EL (cell line): ENCODE measurements at regions not wholly inside any gene's neighbourhood (a gene's known extent, or its start where the extent isn't known, plus 50 kb on each side); places are given as distances from the start of the nearest gene placed in this dataset.

Experiments
- DNase-seq: peaks from one replicate; pipeline ENCODE4 v3.0.0-alpha.2; 2016

DNA sequence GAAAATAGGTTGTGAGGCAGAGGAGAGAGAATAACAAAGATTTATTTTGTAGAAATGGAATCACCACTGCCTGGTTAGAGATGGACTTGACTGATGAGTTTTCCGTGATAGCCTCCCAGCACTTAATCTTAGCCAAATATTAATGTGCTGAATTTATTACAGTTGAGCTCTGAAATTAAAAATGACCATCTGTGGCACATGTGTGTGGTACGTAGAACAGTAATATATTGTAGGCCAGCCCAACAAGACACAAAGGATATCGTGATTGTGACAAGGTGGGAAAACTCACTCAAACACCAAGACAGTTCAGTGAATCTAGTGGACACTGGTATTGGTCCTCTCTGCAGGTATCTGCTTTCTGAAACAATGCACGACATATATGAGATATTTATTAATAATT is 119.4 kb downstream of the HAO1 start:
- DNase-seq, result no peak

DNA sequence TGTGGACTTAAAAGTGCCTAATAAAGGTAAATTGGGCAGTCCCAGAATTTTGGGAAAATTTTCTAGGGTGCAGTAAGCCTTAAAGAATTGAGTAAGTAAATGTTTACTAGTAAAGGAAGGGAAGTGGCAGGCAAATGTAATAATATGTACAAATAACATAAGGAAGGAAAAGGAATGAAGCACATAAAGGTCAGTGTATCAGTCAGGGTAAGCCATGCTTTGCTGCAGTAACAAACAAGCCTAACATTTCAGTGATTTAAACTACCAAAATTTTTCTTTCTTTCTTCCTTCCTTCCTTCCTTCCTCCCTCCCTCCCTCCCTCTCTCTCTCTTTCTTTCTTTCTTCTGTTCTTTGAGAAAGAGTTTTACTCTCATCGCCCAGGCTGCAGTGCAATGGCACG is 117.5 kb downstream of the HAO1 start:
- DNase-seq, result no peak

DNA sequence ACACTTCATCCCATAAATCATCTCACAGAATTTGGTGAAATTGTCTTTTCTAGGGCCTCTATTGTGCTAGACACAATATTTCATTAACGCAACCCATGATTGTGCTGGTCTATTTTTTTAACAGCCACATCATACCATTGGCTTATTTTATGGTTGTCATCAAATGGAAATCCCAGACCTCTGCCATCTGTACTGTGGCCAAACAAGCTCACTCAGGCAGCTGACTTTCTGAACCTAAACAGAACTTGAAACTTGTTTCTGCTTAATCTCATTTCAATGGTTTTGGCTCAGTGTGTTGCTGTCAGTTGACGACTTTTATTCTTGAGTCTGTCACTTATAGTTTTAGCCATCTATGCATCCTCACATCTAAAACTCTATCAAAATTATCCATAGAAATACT is 111.8 kb downstream of the HAO1 start:
- DNase-seq, result no peak

DNA sequence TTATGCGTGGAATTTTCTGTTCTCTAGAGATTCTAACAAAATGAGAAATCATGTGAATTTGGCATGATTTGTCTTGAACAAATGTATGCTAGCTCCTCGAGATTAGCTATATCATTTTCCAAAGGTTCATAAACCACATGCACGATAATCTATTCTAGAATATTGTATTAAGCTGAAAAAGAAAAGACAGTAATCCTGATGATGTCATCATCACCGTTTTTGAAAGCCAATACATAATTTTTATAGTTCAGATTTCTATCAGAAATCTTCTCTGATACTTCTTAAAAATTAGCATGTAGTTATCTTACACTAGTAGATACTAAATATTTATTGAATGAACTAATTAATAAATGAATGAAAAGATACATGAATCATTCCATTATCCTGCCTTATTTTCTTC is 111.2 kb downstream of the HAO1 start:
- DNase-seq, result no peak

DNA sequence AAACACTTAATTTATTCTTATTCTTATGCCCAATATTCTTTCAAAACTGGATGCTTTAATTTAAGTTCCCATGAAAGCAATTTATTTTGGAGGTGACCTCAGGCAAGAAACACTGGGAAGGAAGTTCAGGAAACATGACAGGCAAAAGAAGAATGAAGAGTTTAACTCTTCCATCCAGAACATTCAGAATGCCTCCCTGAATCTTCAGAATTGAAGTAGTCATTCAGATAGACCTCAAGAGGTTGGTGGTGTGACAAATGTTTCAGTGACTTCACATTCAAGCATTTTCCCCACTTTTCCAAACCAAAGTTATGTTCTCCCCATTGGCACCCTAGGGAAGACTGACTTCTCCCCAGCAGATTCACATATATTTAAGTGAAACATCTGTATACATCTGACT is 110.5 kb downstream of the HAO1 start:
- no peak for DNase-seq
